ENCODE measurements at regions not wholly inside any gene's neighbourhood (a gene's known extent, or its start where the extent isn't known, plus 50 kb on each side); places are given as distances from the start of the nearest gene placed in this dataset.
"Not testable (repeated sequence)": the region's sequence is repeated elsewhere in the genome, so short reads cannot be mapped to it uniquely, and the experiment has no call there.

GRCh38 chr4:147160908-147161513 lies 215.3 kb upstream of the TTC29 start:
- DNase-seq (ENCODE audit: low read depth): peak; percentile 44

GRCh38 chr4:147163311-147163710 lies 217.6 kb upstream of the TTC29 start:
- DNase-seq (ENCODE audit: low read depth): no peak

GRCh38 chr4:147168200-147168599 lies 222.5 kb upstream of the TTC29 start:
- DNase-seq (ENCODE audit: low read depth): not testable (repeated sequence)

- no peak for DNase-seq (ENCODE audit: low read depth)
Measured at GRCh38 chr4:147173322-147173721, 227.7 kb upstream of the TTC29 start.

- DNase-seq (ENCODE audit: low read depth): no peak
Measured at GRCh38 chr4:147173797-147174432, 228.3 kb upstream of the TTC29 start.

- no peak for DNase-seq (ENCODE audit: low read depth)
Measured at GRCh38 chr4:147174591-147174990, 228.9 kb upstream of the TTC29 start.

GRCh38 chr4:147175460-147176025 lies 229.9 kb upstream of the TTC29 start:
- no peak for DNase-seq (ENCODE audit: low read depth)

GRCh38 chr4:147182041-147182440 lies 236.4 kb upstream of the TTC29 start:
- no peak for DNase-seq (ENCODE audit: low read depth)

- no peak for DNase-seq (ENCODE audit: low read depth)
Measured at GRCh38 chr4:147192679-147193078, 247.0 kb upstream of the TTC29 start.

- no peak for DNase-seq (ENCODE audit: low read depth)
Measured at GRCh38 chr4:147194114-147194513, 248.4 kb upstream of the TTC29 start.

GRCh38 chr4:147194604-147195003 lies 248.9 kb upstream of the TTC29 start:
- DNase-seq (ENCODE audit: low read depth): no peak

- no peak for DNase-seq (ENCODE audit: low read depth)
Measured at GRCh38 chr4:147195386-147195785, 249.7 kb upstream of the TTC29 start.

- DNase-seq (ENCODE audit: low read depth): no peak
Measured at GRCh38 chr4:147198411-147199051, 252.9 kb upstream of the TTC29 start.

- DNase-seq (ENCODE audit: low read depth): no peak
Measured at GRCh38 chr4:147201016-147201415, 255.4 kb upstream of the TTC29 start.

- no peak for DNase-seq (ENCODE audit: low read depth)
Measured at GRCh38 chr4:147206807-147207206, 261.1 kb upstream of the TTC29 start.

GRCh38 chr4:147207911-147208310 lies 262.2 kb upstream of the TTC29 start:
- no peak for DNase-seq (ENCODE audit: low read depth)

GRCh38 chr4:147217655-147218054 lies 263.2 kb upstream of the EDNRA start:
- no peak for DNase-seq (ENCODE audit: low read depth)

- no peak for DNase-seq (ENCODE audit: low read depth)
Measured at GRCh38 chr4:147219145-147219544, 261.8 kb upstream of the EDNRA start.

- no peak for DNase-seq (ENCODE audit: low read depth)
Measured at GRCh38 chr4:147220833-147221232, 260.1 kb upstream of the EDNRA start.

GRCh38 chr4:147222906-147223305 lies 258.0 kb upstream of the EDNRA start:
- no peak for DNase-seq (ENCODE audit: low read depth)

GRCh38 chr4:147223576-147223975 lies 257.3 kb upstream of the EDNRA start:
- no peak for DNase-seq (ENCODE audit: low read depth)

GRCh38 chr4:147236806-147237205 lies 244.1 kb upstream of the EDNRA start:
- no peak for DNase-seq (ENCODE audit: low read depth)

- no peak for DNase-seq (ENCODE audit: low read depth)
Measured at GRCh38 chr4:147244786-147245185, 236.1 kb upstream of the EDNRA start.

Data from stromal cell of bone marrow (primary cell).